ENCODE measurements at regions not wholly inside any gene's neighbourhood (a gene's known extent, or its start where the extent isn't known, plus 50 kb on each side); places are given as distances from the start of the nearest gene placed in this dataset.

DNA sequence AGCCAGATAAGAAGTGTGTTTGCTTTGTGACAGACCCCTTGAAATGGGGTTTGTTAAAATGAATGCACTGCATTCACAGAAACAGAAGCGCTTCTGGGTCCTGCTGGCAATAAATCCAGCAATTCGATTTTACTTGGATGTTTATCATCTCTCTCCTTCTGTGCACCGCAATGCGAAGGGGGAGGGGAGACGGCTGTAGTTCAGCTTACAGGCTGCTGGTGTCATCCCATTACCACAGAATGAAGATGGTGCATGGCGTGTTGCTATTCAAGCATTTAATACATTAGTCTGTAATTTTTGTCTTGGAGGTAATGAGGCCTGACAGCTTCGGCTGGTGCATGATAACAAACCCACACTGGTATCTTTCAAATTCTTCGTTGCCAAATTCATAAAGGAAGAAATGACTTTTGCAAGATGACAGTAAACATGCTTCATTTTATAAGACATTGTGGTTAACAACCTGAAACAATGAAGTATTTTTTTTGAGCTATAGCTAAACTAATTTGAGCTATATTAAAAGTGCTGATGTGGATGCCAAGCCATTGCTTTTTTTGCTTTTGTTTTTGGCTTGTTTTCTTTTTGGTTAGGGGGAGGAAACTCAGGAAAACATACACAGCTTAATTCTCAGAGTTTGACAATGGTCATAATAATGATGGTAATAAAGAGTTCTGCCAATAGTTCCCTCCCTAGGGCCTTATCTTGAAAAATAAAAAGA is 418.3 kb downstream of the OTOL1 start:
- Histone ChIP-seq H3K27ac (ENCODE audit: low read depth, low read length, poor library complexity, severe bottlenecking) (no peak overlapping the region), H3K9me2 (ENCODE audit: insufficient read depth, low read length) (no peaks in the 10 kb centered on the region), H3K4me2 (ENCODE audit: low read length) (no peak overlapping the region), H3K36me3 (ENCODE audit: insufficient read depth, low read length) (no peaks in the 10 kb centered on the region), H3K79me2 (ENCODE audit: insufficient read depth, low read depth, low read length) (no peaks in the 10 kb centered on the region), H3K4me3 (ENCODE audit: low read depth, low read length, poor library complexity, severe bottlenecking) (no peak overlapping the region), H3K4me1 (ENCODE audit: insufficient read depth, low read length, poor library complexity, severe bottlenecking) (no peaks in the 10 kb centered on the region), H3K9me3 (ENCODE audit: low read length) (no peaks in the 10 kb centered on the region), H2AFZ (ENCODE audit: low read length) (no peak overlapping the region), H4K20me1 (ENCODE audit: insufficient read depth, low read length) (no peaks in the 10 kb centered on the region)
- ChIA-PET POLR2A (interaction anchor here (0.9 kb wide), 1 partner anchor 13 kb away, joined by 3 read pairs; no protein-coding TSS in a partner anchor), CTCF (ENCODE audit: unreplicated experiment) (no interaction called here)
- BruUV-seq (replicated peaks), result no TSS peak
- TF ChIP-seq, protein P1, sequence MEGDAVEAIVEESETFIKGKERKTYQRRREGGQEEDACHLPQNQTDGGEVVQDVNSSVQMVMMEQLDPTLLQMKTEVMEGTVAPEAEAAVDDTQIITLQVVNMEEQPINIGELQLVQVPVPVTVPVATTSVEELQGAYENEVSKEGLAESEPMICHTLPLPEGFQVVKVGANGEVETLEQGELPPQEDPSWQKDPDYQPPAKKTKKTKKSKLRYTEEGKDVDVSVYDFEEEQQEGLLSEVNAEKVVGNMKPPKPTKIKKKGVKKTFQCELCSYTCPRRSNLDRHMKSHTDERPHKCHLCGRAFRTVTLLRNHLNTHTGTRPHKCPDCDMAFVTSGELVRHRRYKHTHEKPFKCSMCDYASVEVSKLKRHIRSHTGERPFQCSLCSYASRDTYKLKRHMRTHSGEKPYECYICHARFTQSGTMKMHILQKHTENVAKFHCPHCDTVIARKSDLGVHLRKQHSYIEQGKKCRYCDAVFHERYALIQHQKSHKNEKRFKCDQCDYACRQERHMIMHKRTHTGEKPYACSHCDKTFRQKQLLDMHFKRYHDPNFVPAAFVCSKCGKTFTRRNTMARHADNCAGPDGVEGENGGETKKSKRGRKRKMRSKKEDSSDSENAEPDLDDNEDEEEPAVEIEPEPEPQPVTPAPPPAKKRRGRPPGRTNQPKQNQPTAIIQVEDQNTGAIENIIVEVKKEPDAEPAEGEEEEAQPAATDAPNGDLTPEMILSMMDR (conservative IDR thresholded peaks at IDR 0.05; ENCODE audit: low read length), result no peak
- TF ChIP-seq EZH2phosphoT487 (IDR thresholded peaks at IDR 0.05; ENCODE audit: borderline replicate concordance, low read depth, low read length), result no peak
- intact Hi-C loops (cut with micrococcal nuclease; ENCODE audit: unreplicated experiment), result no loop called here
- DNase-seq (ENCODE audit: low spot score), result no peak

DNA sequence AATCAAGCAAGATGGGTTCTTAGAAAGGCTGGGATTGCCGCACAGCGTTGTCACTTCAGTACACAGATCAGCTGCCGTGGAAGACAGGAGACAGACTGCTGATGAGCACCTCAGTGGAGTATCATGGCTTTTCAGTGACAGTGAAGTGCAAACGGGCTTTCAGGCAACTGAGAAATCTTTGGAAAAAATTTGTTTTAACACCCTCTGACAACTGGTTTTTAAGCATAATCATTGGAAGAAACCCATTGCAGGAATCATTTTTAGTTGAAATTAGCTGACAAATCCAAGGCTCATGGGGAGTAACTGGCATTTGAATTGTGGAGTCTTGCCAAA is 418.8 kb downstream of the OTOL1 start:
- Histone ChIP-seq H3K9me2 (ENCODE audit: insufficient read depth, low read length) (no peaks in the 10 kb centered on the region), H3K4me1 (ENCODE audit: insufficient read depth, low read length, poor library complexity, severe bottlenecking) (no peaks in the 10 kb centered on the region), H3K9me3 (ENCODE audit: low read length) (no peaks in the 10 kb centered on the region), H3K4me3 (ENCODE audit: low read depth, low read length, poor library complexity, severe bottlenecking) (no peak overlapping the region), H2AFZ (ENCODE audit: low read length) (no peak overlapping the region), H3K79me2 (ENCODE audit: insufficient read depth, low read depth, low read length) (no peaks in the 10 kb centered on the region), H3K36me3 (ENCODE audit: insufficient read depth, low read length) (no peaks in the 10 kb centered on the region), H3K27ac (ENCODE audit: low read depth, low read length, poor library complexity, severe bottlenecking) (no peak overlapping the region), H3K4me2 (ENCODE audit: low read length) (no peak overlapping the region), H4K20me1 (ENCODE audit: insufficient read depth, low read length) (no peaks in the 10 kb centered on the region)
- DNase-seq (ENCODE audit: low spot score), result no peak
- ChIA-PET CTCF (ENCODE audit: unreplicated experiment) (no interaction called here), POLR2A (no interaction called here)
- intact Hi-C loops (cut with micrococcal nuclease; ENCODE audit: unreplicated experiment), result no loop called here
- BruUV-seq (replicated peaks), result no TSS peak
- TF ChIP-seq EZH2phosphoT487 (IDR thresholded peaks at IDR 0.05; ENCODE audit: borderline replicate concordance, low read depth, low read length), result no peak
- TF ChIP-seq, protein P1 (conservative IDR thresholded peaks at IDR 0.05; ENCODE audit: low read length), result no peak

DNA sequence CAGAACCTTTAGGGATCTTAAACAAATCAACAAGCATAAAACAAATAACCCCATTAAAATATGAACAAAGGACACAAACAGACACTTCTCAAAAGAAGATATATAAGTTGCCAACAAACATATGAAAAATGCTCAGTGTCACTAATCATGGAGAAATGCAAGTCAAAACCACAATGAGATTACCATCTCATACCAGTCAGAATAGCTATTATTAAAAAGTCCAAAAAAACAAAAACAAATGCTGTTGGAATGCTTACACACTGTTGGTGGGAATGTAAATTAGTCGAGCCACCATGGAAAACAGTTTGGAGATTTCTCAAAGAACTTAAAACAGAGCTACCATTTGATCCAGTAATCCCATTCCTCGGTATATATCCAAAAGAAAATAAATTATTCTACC is 423.6 kb downstream of the OTOL1 start:
- no peaks in the 10 kb centered on the region for H3K9me3 ChIP-seq (ENCODE audit: low read length)
- no peak overlapping the region for H2AFZ ChIP-seq (ENCODE audit: low read length)
- DNase-seq (ENCODE audit: low spot score), result no peak
- H3K4me3 ChIP-seq (ENCODE audit: low read depth, low read length, poor library complexity, severe bottlenecking), result no peak overlapping the region
- H3K4me1 ChIP-seq (ENCODE audit: insufficient read depth, low read length, poor library complexity, severe bottlenecking), result no peaks in the 10 kb centered on the region
- no peaks in the 10 kb centered on the region for H4K20me1 ChIP-seq (ENCODE audit: insufficient read depth, low read length)
- no peaks in the 10 kb centered on the region for H3K79me2 ChIP-seq (ENCODE audit: insufficient read depth, low read depth, low read length)
- ChIA-PET CTCF (ENCODE audit: unreplicated experiment) (no interaction called here), POLR2A (interaction anchor here (1.0 kb wide), 1 partner anchor 15 kb away, joined by 3 read pairs; no protein-coding TSS in a partner anchor)
- BruUV-seq (replicated peaks), result no TSS peak
- H3K36me3 ChIP-seq (ENCODE audit: insufficient read depth, low read length), result no peaks in the 10 kb centered on the region
- TF ChIP-seq, protein P1 (conservative IDR thresholded peaks at IDR 0.05; ENCODE audit: low read length), result no peak
- no peak for TF ChIP-seq EZH2phosphoT487 (IDR thresholded peaks at IDR 0.05; ENCODE audit: borderline replicate concordance, low read depth, low read length)
- H3K27ac ChIP-seq (ENCODE audit: low read depth, low read length, poor library complexity, severe bottlenecking), result no peak overlapping the region
- H3K4me2 ChIP-seq (ENCODE audit: low read length), result no peak overlapping the region
- H3K9me2 ChIP-seq (ENCODE audit: insufficient read depth, low read length), result no peaks in the 10 kb centered on the region
- intact Hi-C loops (cut with micrococcal nuclease; ENCODE audit: unreplicated experiment), result no loop called here

Data from OCI-LY7 (cell line).